ENCODE measurements at regions not wholly inside any gene's neighbourhood (a gene's known extent, or its start where the extent isn't known, plus 50 kb on each side); places are given as distances from the start of the nearest gene placed in this dataset.

DNA sequence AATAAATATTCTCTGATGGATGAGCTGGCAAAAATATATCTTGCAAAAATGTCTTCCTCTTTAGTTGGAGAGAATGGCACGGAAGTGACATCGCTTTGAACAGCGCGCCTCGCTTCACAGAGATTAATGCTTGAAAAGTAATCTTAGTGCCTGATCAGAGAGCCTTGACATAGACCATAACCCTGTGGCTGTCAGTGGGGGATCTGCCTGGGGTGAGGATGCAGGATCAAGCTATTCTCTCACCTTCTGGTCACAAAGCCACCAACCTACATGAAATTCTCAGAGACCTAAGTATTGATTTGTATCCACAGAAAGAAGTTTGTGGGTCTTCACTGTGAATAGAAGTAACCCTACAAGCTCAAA, 492.6 kb downstream of the LMO4 start (continued):
- TF ChIP-seq, protein P1, sequence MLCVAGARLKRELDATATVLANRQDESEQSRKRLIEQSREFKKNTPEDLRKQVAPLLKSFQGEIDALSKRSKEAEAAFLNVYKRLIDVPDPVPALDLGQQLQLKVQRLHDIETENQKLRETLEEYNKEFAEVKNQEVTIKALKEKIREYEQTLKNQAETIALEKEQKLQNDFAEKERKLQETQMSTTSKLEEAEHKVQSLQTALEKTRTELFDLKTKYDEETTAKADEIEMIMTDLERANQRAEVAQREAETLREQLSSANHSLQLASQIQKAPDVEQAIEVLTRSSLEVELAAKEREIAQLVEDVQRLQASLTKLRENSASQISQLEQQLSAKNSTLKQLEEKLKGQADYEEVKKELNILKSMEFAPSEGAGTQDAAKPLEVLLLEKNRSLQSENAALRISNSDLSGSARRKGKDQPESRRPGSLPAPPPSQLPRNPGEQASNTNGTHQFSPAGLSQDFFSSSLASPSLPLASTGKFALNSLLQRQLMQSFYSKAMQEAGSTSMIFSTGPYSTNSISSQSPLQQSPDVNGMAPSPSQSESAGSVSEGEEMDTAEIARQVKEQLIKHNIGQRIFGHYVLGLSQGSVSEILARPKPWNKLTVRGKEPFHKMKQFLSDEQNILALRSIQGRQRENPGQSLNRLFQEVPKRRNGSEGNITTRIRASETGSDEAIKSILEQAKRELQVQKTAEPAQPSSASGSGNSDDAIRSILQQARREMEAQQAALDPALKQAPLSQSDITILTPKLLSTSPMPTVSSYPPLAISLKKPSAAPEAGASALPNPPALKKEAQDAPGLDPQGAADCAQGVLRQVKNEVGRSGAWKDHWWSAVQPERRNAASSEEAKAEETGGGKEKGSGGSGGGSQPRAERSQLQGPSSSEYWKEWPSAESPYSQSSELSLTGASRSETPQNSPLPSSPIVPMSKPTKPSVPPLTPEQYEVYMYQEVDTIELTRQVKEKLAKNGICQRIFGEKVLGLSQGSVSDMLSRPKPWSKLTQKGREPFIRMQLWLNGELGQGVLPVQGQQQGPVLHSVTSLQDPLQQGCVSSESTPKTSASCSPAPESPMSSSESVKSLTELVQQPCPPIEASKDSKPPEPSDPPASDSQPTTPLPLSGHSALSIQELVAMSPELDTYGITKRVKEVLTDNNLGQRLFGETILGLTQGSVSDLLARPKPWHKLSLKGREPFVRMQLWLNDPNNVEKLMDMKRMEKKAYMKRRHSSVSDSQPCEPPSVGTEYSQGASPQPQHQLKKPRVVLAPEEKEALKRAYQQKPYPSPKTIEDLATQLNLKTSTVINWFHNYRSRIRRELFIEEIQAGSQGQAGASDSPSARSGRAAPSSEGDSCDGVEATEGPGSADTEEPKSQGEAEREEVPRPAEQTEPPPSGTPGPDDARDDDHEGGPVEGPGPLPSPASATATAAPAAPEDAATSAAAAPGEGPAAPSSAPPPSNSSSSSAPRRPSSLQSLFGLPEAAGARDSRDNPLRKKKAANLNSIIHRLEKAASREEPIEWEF (IDR thresholded peaks at IDR 0.05; ENCODE audit: insufficient replicate concordance, low read depth, low read length), result no peak
- no peak for TF ChIP-seq SP1 (IDR thresholded peaks at IDR 0.05; ENCODE audit: low read depth, low read length)

DNA sequence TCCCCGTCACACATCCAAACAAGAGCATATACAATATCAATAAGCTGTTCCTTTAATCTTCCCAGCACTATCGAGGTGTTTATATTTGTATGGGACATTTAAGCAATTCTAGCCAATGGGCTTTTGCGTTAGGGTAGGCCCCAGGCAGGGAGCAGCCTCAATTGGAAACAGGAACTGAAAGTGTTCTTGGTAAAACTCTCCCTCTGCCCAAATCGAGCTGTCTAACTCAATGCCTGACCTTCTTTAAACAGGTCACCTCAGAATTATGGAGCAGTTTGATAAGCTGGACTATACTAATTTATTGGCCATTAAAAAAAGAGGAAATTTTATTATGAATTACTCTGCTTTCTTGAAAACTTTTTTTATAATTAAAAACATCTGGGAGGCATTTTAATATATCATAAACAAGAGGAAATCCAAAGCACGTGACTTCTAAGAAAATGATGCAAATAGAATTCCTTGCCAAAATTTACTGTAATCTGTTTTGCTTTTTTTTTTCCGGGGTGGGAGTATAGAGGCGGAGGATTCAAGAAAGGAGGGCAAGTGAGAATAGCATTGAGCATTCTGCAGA, 498.1 kb downstream of the LMO4 start:
- Histone ChIP-seq H3K9ac (ENCODE audit: control insufficient read depth, insufficient read depth, low read length) (no peak overlapping the region), H3K27ac (ENCODE audit: control insufficient read depth, insufficient read depth) (no peak overlapping the region; the same call in 1 of the 2 replicates), H3K27me3 (replicated peaks in 1 of 2; ENCODE audit: control insufficient read depth in 2 of 2, insufficient read depth in 2 of 2, low read length in 1 of 2) (no peaks in the 10 kb centered on the region), H2AFZ (ENCODE audit: control insufficient read depth, low read depth, low read length) (peak overlapping the region; percentile 84), H3K79me2 (ENCODE audit: control insufficient read depth, insufficient read depth, low read length) (no peaks in the 10 kb centered on the region), H3K4me3 (no peak overlapping the region), H3K9me3 (replicated peaks; ENCODE audit: control insufficient read depth, insufficient read depth, low read length) (peaks cover 3% of the 10 kb centered on the region; the same call in 1 of the 3 replicates), H3K4me2 (ENCODE audit: control insufficient read depth, insufficient read depth) (no peak overlapping the region), H4K20me1 (ENCODE audit: control insufficient read depth, insufficient read depth) (no peaks in the 10 kb centered on the region), H3K4me1 (ENCODE audit: control insufficient read depth, insufficient read depth, low read length) (no peaks in the 10 kb centered on the region), H3K36me3 (ENCODE audit: control insufficient read depth in 2 of 2, insufficient read depth in 2 of 2, low read length in 1 of 2) (no peaks in the 10 kb centered on the region)
- CTCF ChIA-PET, result interaction anchor here (1.6 to 2.0 kb wide), 2 partner anchors 8 to 12 kb away, joined by 3 to 5 read pairs; no protein-coding TSS in a partner anchor
- FAIRE-seq (peak; percentile 44), DNase-seq (ENCODE audit: low read depth, low spot score) (peak; percentile 33), ATAC-seq (peak; percentile 98)
- in situ Hi-C loops (cut with MboI), result no loop called here
- 18% methylated on average over 7 of the region's 7 CpGs for WGBS (ENCODE audit: insufficient coverage, insufficient replicate concordance, low lambda C conversion rate, missing lambda C conversion rate)
- RAD21 ChIA-PET (ENCODE audit: unreplicated experiment), result no interaction called here
- SMC1A ChIA-PET (ENCODE audit: uncharacterized antibody, unreplicated experiment), result interaction anchor here (0.5 to 0.7 kb wide), 2 partner anchors 363 to 1691 kb away, joined by 3 read pairs; no protein-coding TSS in a partner anchor
- intact Hi-C loops (cut with micrococcal nuclease; ENCODE audit: unreplicated experiment), result no loop called here
- BruUV-seq (replicated peaks), result no TSS peak
- POLR2A ChIA-PET, result no interaction called here
- TF ChIP-seq PML (IDR thresholded peaks at IDR 0.05; ENCODE audit: low read length) (no peak), BRCA1 (IDR thresholded peaks at IDR 0.05; ENCODE audit: low read depth, low read length) (no peak), TCF12 (IDR thresholded peaks at IDR 0.05; ENCODE audit: low read depth, low read length) (no peak), CREM (IDR thresholded peaks at IDR 0.05; ENCODE audit: low read depth) (no peak), LARP7 (IDR thresholded peaks at IDR 0.05) (no peak), TBL1XR1 (IDR thresholded peaks at IDR 0.05; ENCODE audit: low read depth, low read length) (no peak), NFIC (IDR thresholded peaks at IDR 0.05; ENCODE audit: low read depth, low read length) (0 out of 2 replicates have a peak, but pooled peaks have one; percentile 40), RB1 (IDR thresholded peaks at IDR 0.05; ENCODE audit: borderline replicate concordance) (no peak), EGR1 (IDR thresholded peaks at IDR 0.05; ENCODE audit: borderline replicate concordance in 1 of 2, low read depth in 2 of 2, low read length in 2 of 2) (no peak), ATF7 (IDR thresholded peaks at IDR 0.05; ENCODE audit: low read depth) (no peak), SMAD1 (IDR thresholded peaks at IDR 0.05; ENCODE audit: low read depth, partially characterized antibody) (no peak), TCF7 (IDR thresholded peaks at IDR 0.05; ENCODE audit: borderline replicate concordance) (no peak), MEF2B (IDR thresholded peaks at IDR 0.05; ENCODE audit: partially characterized antibody, poor library complexity, severe bottlenecking) (peak; percentile 30)
- TF ChIP-seq, protein P2, sequence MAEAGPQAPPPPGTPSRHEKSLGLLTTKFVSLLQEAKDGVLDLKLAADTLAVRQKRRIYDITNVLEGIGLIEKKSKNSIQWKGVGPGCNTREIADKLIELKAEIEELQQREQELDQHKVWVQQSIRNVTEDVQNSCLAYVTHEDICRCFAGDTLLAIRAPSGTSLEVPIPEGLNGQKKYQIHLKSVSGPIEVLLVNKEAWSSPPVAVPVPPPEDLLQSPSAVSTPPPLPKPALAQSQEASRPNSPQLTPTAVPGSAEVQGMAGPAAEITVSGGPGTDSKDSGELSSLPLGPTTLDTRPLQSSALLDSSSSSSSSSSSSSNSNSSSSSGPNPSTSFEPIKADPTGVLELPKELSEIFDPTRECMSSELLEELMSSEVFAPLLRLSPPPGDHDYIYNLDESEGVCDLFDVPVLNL (IDR thresholded peaks at IDR 0.05; ENCODE audit: low read depth, low read length), result no peak
- TF ChIP-seq, protein P3, sequence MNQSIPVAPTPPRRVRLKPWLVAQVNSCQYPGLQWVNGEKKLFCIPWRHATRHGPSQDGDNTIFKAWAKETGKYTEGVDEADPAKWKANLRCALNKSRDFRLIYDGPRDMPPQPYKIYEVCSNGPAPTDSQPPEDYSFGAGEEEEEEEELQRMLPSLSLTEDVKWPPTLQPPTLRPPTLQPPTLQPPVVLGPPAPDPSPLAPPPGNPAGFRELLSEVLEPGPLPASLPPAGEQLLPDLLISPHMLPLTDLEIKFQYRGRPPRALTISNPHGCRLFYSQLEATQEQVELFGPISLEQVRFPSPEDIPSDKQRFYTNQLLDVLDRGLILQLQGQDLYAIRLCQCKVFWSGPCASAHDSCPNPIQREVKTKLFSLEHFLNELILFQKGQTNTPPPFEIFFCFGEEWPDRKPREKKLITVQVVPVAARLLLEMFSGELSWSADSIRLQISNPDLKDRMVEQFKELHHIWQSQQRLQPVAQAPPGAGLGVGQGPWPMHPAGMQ (IDR thresholded peaks at IDR 0.05; ENCODE audit: borderline replicate concordance), result no peak

Data from GM12878 (cell line).